ENCODE measurements at regions not wholly inside any gene's neighbourhood (a gene's known extent, or its start where the extent isn't known, plus 50 kb on each side); places are given as distances from the start of the nearest gene placed in this dataset.

GRCh38 chr15:81500081-81500480, 126.1 kb upstream of the TMC3 start:
- TF ChIP-seq GATA2 (CRISPR knock-in tag; IDR thresholded peaks at IDR 0.05) = no peak
- TF ChIP-seq CTCF (IDR thresholded peaks at IDR 0.05) = no peak
- no peak for TF ChIP-seq GABPA (IDR thresholded peaks at IDR 0.05; ENCODE audit: low read depth)
- TF ChIP-seq POLR2AphosphoS5 (IDR thresholded peaks at IDR 0.05; ENCODE audit: low read depth, low read length) = no peak
- no peak for TF ChIP-seq EP300 (IDR thresholded peaks at IDR 0.05; ENCODE audit: borderline replicate concordance in 1 of 2, low read depth in 1 of 2, low read length in 1 of 2)
- no peak for TF ChIP-seq EZH2phosphoT487 (IDR thresholded peaks at IDR 0.05; ENCODE audit: borderline replicate concordance, low read depth)
- no peak for TF ChIP-seq RAD21 (IDR thresholded peaks at IDR 0.05; ENCODE audit: low read length)
- TF ChIP-seq, protein P1, sequence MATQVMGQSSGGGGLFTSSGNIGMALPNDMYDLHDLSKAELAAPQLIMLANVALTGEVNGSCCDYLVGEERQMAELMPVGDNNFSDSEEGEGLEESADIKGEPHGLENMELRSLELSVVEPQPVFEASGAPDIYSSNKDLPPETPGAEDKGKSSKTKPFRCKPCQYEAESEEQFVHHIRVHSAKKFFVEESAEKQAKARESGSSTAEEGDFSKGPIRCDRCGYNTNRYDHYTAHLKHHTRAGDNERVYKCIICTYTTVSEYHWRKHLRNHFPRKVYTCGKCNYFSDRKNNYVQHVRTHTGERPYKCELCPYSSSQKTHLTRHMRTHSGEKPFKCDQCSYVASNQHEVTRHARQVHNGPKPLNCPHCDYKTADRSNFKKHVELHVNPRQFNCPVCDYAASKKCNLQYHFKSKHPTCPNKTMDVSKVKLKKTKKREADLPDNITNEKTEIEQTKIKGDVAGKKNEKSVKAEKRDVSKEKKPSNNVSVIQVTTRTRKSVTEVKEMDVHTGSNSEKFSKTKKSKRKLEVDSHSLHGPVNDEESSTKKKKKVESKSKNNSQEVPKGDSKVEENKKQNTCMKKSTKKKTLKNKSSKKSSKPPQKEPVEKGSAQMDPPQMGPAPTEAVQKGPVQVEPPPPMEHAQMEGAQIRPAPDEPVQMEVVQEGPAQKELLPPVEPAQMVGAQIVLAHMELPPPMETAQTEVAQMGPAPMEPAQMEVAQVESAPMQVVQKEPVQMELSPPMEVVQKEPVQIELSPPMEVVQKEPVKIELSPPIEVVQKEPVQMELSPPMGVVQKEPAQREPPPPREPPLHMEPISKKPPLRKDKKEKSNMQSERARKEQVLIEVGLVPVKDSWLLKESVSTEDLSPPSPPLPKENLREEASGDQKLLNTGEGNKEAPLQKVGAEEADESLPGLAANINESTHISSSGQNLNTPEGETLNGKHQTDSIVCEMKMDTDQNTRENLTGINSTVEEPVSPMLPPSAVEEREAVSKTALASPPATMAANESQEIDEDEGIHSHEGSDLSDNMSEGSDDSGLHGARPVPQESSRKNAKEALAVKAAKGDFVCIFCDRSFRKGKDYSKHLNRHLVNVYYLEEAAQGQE (IDR thresholded peaks at IDR 0.05; ENCODE audit: low read depth, low read length) = no peak
- no peak for TF ChIP-seq FOSL2 (IDR thresholded peaks at IDR 0.05; ENCODE audit: borderline replicate concordance, low read depth)
- TF ChIP-seq TAF1 (IDR thresholded peaks at IDR 0.05; ENCODE audit: borderline replicate concordance, low read depth, low read length) = no peak
- no peak for TF ChIP-seq SIN3A (IDR thresholded peaks at IDR 0.05; ENCODE audit: borderline replicate concordance, low read depth, low read length)
- TF ChIP-seq USF2 (IDR thresholded peaks at IDR 0.05; ENCODE audit: borderline replicate concordance, low read depth, low read length) = no peak
- TF ChIP-seq ELF1 (IDR thresholded peaks at IDR 0.05) = no peak
- TF ChIP-seq TCF12 (IDR thresholded peaks at IDR 0.05) = no peak
